ENCODE measurements at regions not wholly inside any gene's neighbourhood (a gene's known extent, or its start where the extent isn't known, plus 50 kb on each side); places are given as distances from the start of the nearest gene placed in this dataset.
"Not testable (repeated sequence)": the region's sequence is repeated elsewhere in the genome, so short reads cannot be mapped to it uniquely, and the experiment has no call there.

DNA sequence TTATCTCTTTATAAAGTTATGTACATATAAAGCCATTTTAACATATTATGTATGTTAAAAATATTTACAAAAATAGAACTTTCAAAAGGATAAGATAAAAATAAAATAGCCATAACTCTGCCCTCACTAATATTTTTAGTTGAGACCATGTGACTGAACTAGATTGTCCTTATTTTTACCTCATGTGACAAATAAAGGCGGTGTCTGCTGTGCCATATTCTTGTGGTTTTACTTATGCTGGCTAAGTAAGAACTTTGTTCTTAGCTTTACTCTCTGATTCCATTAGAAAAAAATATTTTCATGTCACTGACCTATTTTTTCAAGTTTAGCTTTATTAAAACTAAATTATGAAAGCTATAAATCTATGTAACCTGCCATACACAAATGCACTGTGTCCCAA, 135.6 kb upstream of the TSC22D1 start:
- no peak for DNase-seq (ENCODE audit: low read depth in 2 of 2)

DNA sequence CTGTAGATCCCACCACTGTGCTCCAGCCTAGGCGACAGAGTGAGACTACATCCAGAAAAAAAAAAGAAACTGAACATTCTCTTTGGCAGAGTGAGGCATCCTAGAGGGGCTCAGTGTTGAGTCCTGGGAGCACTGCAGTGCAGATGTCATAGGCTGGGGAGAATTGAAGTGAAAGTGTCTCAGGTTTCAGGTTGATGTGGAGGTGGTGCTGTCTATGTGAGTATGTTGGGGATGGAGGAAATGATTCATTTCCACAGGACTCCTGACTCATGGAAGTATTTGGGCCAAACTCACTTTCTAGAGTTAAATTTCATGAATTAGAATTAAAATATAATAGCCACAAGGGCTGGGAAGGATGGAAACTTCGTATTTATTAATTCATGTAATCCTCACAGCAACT, 134.4 kb upstream of the TSC22D1 start:
- DNase-seq (ENCODE audit: low read depth in 2 of 2): peak; percentile 7 to 9

GRCh38 chr13:44704811-44705210, 128.7 kb upstream of the TSC22D1 start:
- not testable (repeated sequence) for DNase-seq (ENCODE audit: low read depth in 2 of 2)

GRCh38 chr13:44703371-44703770, 127.2 kb upstream of the TSC22D1 start:
- DNase-seq (ENCODE audit: low read depth in 2 of 2): no peak

- DNase-seq (ENCODE audit: low read depth in 2 of 2): no peak
Measured at GRCh38 chr13:44698066-44698465, 121.9 kb upstream of the TSC22D1 start.

DNA sequence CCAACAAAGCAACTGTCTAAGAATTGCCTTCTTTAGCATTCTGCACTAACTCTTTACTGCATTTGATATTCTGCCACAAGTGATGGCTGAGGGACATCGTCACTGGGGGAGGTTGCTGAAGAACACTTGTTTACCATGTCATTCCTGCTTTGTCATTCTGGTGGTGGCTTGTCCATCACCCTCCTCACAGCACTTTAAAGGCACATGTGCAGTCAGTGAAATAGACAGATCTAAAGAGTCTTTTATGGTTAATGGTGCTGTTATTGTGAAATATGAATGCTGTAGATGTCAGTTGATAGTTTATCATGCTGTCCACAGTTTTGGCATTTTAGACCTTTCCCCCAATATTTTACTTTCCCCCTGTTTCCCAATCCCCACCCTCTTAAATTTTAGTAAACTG, 120.9 kb upstream of the TSC22D1 start:
- no peak for DNase-seq (ENCODE audit: low read depth in 2 of 2)

- DNase-seq (ENCODE audit: low read depth in 2 of 2): no peak
Measured at GRCh38 chr13:44695520-44695919, 119.4 kb upstream of the TSC22D1 start.

GRCh38 chr13:44694842-44695241, 118.7 kb upstream of the TSC22D1 start:
- no peak for DNase-seq (ENCODE audit: low read depth in 2 of 2)

DNA sequence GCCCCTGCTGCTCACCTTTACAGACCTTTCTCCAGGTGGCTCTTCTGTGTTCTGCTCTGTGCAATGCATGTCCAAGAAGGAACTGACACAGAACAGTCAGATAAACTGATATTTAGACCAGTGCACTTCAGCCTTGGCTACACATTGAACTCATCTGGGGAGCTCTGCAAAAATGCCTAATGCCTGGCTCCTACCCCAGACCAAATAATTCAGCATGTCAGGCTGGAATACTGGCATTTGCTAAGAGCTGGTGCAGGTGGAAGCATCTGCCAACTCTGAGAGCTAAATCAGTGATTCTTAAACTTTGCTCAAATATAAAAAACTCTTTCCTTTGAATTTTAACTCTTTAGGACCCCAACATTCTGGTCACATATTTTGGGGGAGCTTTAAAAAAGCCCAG, 118.2 kb upstream of the TSC22D1 start:
- no peak for DNase-seq (ENCODE audit: low read depth in 2 of 2)

GRCh38 chr13:44693156-44693764, 117.1 kb upstream of the TSC22D1 start:
- no peak for DNase-seq (ENCODE audit: low read depth in 2 of 2)

DNA sequence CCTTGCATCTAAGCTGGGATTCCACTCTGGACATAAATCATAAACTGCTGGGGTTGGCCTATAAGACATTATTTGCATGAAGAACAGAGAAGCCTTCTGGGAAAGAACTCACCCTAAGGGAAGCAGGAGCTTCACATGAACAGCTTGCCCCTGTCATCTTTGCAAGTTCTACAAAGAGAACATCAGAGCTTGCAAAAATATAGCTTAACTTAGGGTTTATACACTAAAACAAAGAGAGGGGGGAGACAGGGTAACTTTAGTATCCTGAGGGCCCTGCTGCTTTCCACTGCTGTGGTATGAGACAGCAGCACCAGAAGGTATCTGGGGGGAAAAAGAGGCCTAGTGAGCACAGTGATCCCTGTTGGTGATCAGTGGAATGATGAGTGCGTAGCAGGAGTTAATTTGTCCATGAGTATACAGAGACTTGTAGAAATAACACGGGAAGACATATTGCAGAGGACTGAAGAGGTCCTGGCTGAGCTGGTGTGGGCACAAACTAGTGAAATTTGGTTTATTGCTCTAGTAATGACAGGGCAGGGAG, 116.1 kb upstream of the TSC22D1 start:
- DNase-seq (ENCODE audit: low read depth in 2 of 2): no peak

GRCh38 chr13:44690376-44690775, 114.2 kb upstream of the TSC22D1 start:
- DNase-seq (ENCODE audit: low read depth in 2 of 2): no peak

- no peak for DNase-seq (ENCODE audit: low read depth in 2 of 2)
Measured at GRCh38 chr13:44688652-44689051, 112.5 kb upstream of the TSC22D1 start.

DNA sequence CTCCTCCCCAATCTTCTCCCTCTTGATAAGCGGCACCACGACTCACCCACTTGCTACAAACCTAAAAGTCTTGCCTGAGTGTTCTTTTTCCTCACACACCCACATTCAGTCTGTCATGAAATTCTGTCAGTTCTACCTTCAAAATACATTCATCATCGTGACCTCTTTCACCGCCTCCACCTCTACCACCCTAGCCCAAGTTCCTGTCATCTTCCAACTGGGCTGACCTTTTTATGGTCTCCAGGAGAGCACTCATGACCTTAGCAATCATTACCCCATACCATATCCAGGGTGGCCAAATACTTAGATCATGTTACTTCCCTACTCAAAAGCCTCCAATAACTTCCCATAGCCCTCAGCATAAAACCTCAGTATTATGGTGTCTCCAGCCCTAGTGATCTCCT, 110.4 kb upstream of the TSC22D1 start:
- DNase-seq (ENCODE audit: low read depth in 2 of 2): no peak

GRCh38 chr13:44685641-44686040, 109.5 kb upstream of the TSC22D1 start:
- DNase-seq (ENCODE audit: low read depth in 2 of 2): no peak

DNA sequence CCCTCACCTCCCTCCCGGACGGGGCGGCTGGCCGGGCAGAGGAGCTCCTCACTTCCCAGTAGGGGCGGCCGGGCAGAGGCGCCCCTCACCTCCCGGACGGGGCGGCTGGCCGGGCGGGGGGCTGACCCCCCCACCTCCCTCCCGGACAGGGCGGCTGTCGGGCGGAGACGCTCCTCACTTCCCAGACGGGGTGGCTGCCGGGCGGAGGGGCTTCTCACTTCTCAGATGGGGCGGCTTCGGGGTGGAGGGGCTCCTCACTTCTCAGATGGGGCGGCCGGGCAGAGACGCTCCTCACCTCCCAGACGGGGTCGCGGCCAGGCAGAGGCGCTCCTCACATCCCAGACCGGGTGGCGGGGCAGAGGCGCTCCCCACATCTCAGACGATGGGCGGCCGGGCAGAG, 106.3 kb upstream of the TSC22D1 start:
- DNase-seq (ENCODE audit: low read depth in 2 of 2): not testable (repeated sequence)

GRCh38 chr13:44680746-44681355, 104.7 kb upstream of the TSC22D1 start:
- DNase-seq (ENCODE audit: low read depth in 2 of 2): no peak

- no peak for DNase-seq (ENCODE audit: low read depth in 2 of 2)
Measured at GRCh38 chr13:44679597-44679996, 103.5 kb upstream of the TSC22D1 start.

DNA sequence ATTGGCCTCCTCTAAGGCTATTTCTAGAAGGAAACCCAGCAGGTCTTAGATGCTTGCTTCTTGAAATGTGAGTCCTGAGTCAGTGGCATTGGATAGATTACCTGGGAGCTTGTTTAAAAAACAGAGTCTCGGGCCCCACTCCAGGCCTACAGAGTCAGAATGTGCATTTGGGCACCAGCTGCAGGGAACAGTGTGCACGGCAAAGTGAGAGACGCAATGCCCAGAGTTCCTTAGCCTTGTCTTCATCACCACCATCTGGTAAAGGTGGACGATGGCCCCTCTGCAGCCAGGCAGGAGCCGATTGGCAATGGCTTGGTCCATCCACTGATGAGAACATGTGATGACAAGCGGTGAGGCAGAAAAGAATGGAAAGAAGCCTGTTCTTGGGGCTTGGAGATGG, 102.1 kb upstream of the TSC22D1 start:
- no peak for DNase-seq (ENCODE audit: low read depth in 2 of 2)

DNA sequence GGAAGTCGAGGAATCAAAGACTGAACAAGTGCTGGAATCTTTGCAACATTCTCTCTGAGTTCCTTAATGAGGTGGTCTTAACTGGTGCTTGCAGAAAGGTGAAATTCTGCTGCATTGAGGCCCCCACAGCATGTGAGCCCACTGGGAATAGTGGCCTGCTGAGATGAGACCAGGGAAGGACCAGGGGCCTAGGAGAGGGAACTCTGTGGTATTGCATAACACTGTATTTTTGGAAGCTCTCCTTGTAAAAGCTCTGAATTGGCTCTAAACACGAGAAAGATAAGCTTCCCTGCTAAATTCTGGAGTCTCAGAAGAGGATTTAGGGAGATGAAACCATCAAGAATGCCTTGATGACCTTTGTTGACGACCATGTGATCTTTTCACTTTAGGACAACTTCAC, 100.4 kb upstream of the TSC22D1 start:
- DNase-seq (ENCODE audit: low read depth in 2 of 2): no peak

DNA sequence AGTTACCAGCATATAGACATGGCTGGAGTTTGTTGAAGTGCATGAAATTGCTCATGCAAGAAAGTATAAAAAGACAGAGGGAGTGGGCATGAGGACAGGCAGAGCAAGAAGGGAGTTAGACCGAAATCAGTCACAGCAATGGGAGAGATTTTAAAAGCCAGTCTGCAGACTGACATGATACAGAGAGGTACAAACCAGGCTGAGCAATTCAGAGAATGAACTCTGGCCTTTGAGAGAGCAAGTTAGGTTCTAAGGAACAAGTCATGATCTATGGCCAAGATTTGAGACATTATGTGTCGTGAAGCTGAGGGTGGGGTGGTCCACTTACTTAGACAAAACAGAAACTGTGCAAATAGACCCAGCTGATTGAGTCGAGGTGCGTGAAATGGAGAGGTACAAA, 93.4 kb upstream of the TSC22D1 start:
- no peak for DNase-seq (ENCODE audit: low read depth in 2 of 2)

GRCh38 chr13:44668688-44669087, 92.6 kb upstream of the TSC22D1 start:
- no peak for DNase-seq (ENCODE audit: low read depth in 2 of 2)

GRCh38 chr13:44667943-44668342, 91.8 kb upstream of the TSC22D1 start:
- no peak for DNase-seq (ENCODE audit: low read depth in 2 of 2)

GRCh38 chr13:44666538-44666937, 90.4 kb upstream of the TSC22D1 start:
- not testable (repeated sequence) for DNase-seq (ENCODE audit: low read depth in 2 of 2)

Measured in stimulated activated CD8-positive, alpha-beta memory T cell treated with anti-CD3 and anti-CD28 coated beads, Interleukin-15, amount 100 ng/mL, for 48 hours (primary cell).